ENCODE measurements at regions not wholly inside any gene's neighbourhood (a gene's known extent, or its start where the extent isn't known, plus 50 kb on each side); places are given as distances from the start of the nearest gene placed in this dataset.

- TF ChIP-seq EZH2 (IDR thresholded peaks at IDR 0.05) (no peak), CTCF (IDR thresholded peaks at IDR 0.05 in 2 of 3, conservative IDR thresholded peaks at IDR 0.05 in 1 of 3; ENCODE audit: borderline replicate concordance in 1 of 3, insufficient read depth in 1 of 3, low read depth in 2 of 3, low read length in 2 of 3) (no peak), MAX (IDR thresholded peaks at IDR 0.05) (no peak), YY1 (IDR thresholded peaks at IDR 0.05; ENCODE audit: extremely low read depth, insufficient replicate concordance, low read depth, low read length) (no peak), POLR2AphosphoS5 (IDR thresholded peaks at IDR 0.05; ENCODE audit: low read depth, low read length) (no peak), EZH2phosphoT487 (IDR thresholded peaks at IDR 0.05; ENCODE audit: borderline replicate concordance) (no peak), TCF7L2 (IDR thresholded peaks at IDR 0.05; ENCODE audit: borderline replicate concordance, extremely low read depth, insufficient read depth, insufficient read length) (no peak), POLR2A (IDR thresholded peaks at IDR 0.05; ENCODE audit: borderline replicate concordance, extremely low read depth, insufficient read depth, insufficient read length) (no peak), RAD21 (IDR thresholded peaks at IDR 0.05; ENCODE audit: low read depth) (no peak), ATF3 (IDR thresholded peaks at IDR 0.05) (no peak), ZBTB33 (IDR thresholded peaks at IDR 0.05; ENCODE audit: extremely low read depth, insufficient replicate concordance, low read length) (no peak), ZNF274 (IDR thresholded peaks at IDR 0.05; ENCODE audit: low read depth, low read length) (no peak), REST (IDR thresholded peaks at IDR 0.05; ENCODE audit: low read depth) (no peak), CBX3 (IDR thresholded peaks at IDR 0.05; ENCODE audit: low read depth) (no peak)
These were observed 53.4 kb upstream of the PTHLH start for GRCh38 chr12:28025821-28026505.

All from HCT116 (cell line).